KOPT-K1 (cell line): ENCODE measurements at regions not wholly inside any gene's neighbourhood (a gene's known extent, or its start where the extent isn't known, plus 50 kb on each side); places are given as distances from the start of the nearest gene placed in this dataset.

Source experiments
- H3K27ac ChIP-seq: fragments of 200-600 bp; sonication (generic); 2 replicates; pipeline ENCODE4 v1.5.1; 2016; ENCODE audit warnings: antibody characterized with exemption, mild to moderate bottlenecking, low read depth, low read length; ENCODE audit not compliant: poor library complexity, severe bottlenecking
- H3K36me3 ChIP-seq: fragments of 200-600 bp; sonication (generic); 2 replicates; pipeline ENCODE4 v1.5.1; 2017; ENCODE audit warnings: antibody characterized with exemption, mild to moderate bottlenecking, low read length, moderate library complexity; ENCODE audit not compliant: insufficient read depth
- H3K9me3 ChIP-seq: fragments of 200-600 bp; sonication (generic); 2 replicates; pipeline ENCODE4 v1.5.1; 2017; ENCODE audit warnings: antibody characterized with exemption, low read length, mild to moderate bottlenecking; ENCODE audit not compliant: insufficient read depth, poor library complexity, severe bottlenecking

- Histone ChIP-seq H3K36me3 (no peaks in the 10 kb centered on the region), H3K27ac (no peak overlapping the region), H3K9me3 (no peaks in the 10 kb centered on the region)
Observed at GRCh38 chr2:58515827-58516573, 274.9 kb upstream of the FANCL start.

- H3K9me3 ChIP-seq: no peaks in the 10 kb centered on the region
Observed at GRCh38 chr2:58514252-58514651, 273.1 kb upstream of the FANCL start.

GRCh38 chr2:58512878-58513277 lies 271.8 kb upstream of the FANCL start:
- Histone ChIP-seq H3K9me3 (no peaks in the 10 kb centered on the region), H3K27ac (no peak overlapping the region), H3K36me3 (no peaks in the 10 kb centered on the region)

More at GRCh38 chr2:58514252-58514651, 273.1 kb upstream of the FANCL start:
- H3K36me3 ChIP-seq: no peaks in the 10 kb centered on the region
- H3K27ac ChIP-seq: no peak overlapping the region

- H3K27ac ChIP-seq: no peak overlapping the region
- H3K36me3 ChIP-seq: no peaks in the 10 kb centered on the region
- no peaks in the 10 kb centered on the region for H3K9me3 ChIP-seq
Observed at GRCh38 chr2:58508006-58508405, 266.9 kb upstream of the FANCL start.

GRCh38 chr2:58503918-58504317 lies 262.8 kb upstream of the FANCL start:
- H3K36me3 ChIP-seq: no peaks in the 10 kb centered on the region
- H3K9me3 ChIP-seq: no peaks in the 10 kb centered on the region
- H3K27ac ChIP-seq: no peak overlapping the region

- H3K27ac ChIP-seq: no peak overlapping the region
- H3K9me3 ChIP-seq: no peaks in the 10 kb centered on the region
- H3K36me3 ChIP-seq: no peaks in the 10 kb centered on the region
Observed at GRCh38 chr2:58502931-58503330, 261.8 kb upstream of the FANCL start.

GRCh38 chr2:58501371-58502160 lies 260.4 kb upstream of the FANCL start:
- H3K27ac ChIP-seq: no peak overlapping the region
- H3K9me3 ChIP-seq: no peaks in the 10 kb centered on the region
- H3K36me3 ChIP-seq: no peaks in the 10 kb centered on the region

- Histone ChIP-seq H3K9me3 (no peaks in the 10 kb centered on the region), H3K36me3 (no peaks in the 10 kb centered on the region), H3K27ac (no peak overlapping the region)
Observed at GRCh38 chr2:58497168-58497567, 256.0 kb upstream of the FANCL start.

GRCh38 chr2:58495806-58496205 lies 254.7 kb upstream of the FANCL start:
- Histone ChIP-seq H3K9me3 (no peaks in the 10 kb centered on the region), H3K27ac (no peak overlapping the region), H3K36me3 (no peaks in the 10 kb centered on the region)

GRCh38 chr2:58494071-58494501 lies 253.0 kb upstream of the FANCL start:
- H3K36me3 ChIP-seq: no peaks in the 10 kb centered on the region
- no peak overlapping the region for H3K27ac ChIP-seq
- H3K9me3 ChIP-seq: no peaks in the 10 kb centered on the region

GRCh38 chr2:58484629-58485028 lies 243.5 kb upstream of the FANCL start:
- Histone ChIP-seq H3K9me3 (peaks cover 10% of the 10 kb centered on the region), H3K36me3 (no peaks in the 10 kb centered on the region), H3K27ac (no peak overlapping the region)

- no peaks in the 10 kb centered on the region for H3K36me3 ChIP-seq
- H3K27ac ChIP-seq: no peak overlapping the region
- H3K9me3 ChIP-seq: peaks cover 10% of the 10 kb centered on the region
Observed at GRCh38 chr2:58484221-58484620, 243.1 kb upstream of the FANCL start.

- Histone ChIP-seq H3K36me3 (no peaks in the 10 kb centered on the region), H3K9me3 (peaks cover 10% of the 10 kb centered on the region), H3K27ac (no peak overlapping the region)
Observed at GRCh38 chr2:58483307-58483706, 242.2 kb upstream of the FANCL start.

- peaks cover 2% of the 10 kb centered on the region for H3K9me3 ChIP-seq
- no peaks in the 10 kb centered on the region for H3K36me3 ChIP-seq
- no peak overlapping the region for H3K27ac ChIP-seq
Observed at GRCh38 chr2:58481670-58482069, 240.5 kb upstream of the FANCL start.

- Histone ChIP-seq H3K36me3 (no peaks in the 10 kb centered on the region), H3K9me3 (no peaks in the 10 kb centered on the region), H3K27ac (no peak overlapping the region)
Observed at GRCh38 chr2:58480141-58480540, 239.0 kb upstream of the FANCL start.
